Gastrocnemius medialis (tissue), 4 donors: ENCODE measurements at regions not wholly inside any gene's neighbourhood (a gene's known extent, or its start where the extent isn't known, plus 50 kb on each side); places are given as distances from the start of the nearest gene placed in this dataset.

ENCODE experiments used
- CTCF ChIP-seq, 5 experiments: fragments of 450-650 bp in 3 of 5; fragments of 200-600 bp in 2 of 5; sonication (generic) in 2 of 5; IDR thresholded peaks in 4 of 5; conservative IDR thresholded peaks in 1 of 5; 1 replicate in 4 of 5; 2 replicates in 1 of 5; pipeline ENCODE4 v1.5.1; 2016 to 2019; ENCODE audit warnings: antibody characterized with exemption in 5 of 5, mild to moderate bottlenecking in 3 of 5, moderate library complexity in 3 of 5
- POLR2A ChIP-seq, 2 donors: fragments of 450-650 bp; IDR thresholded peaks; one replicate each; pipeline ENCODE4 v1.6.1; 2017; ENCODE audit warnings: antibody characterized with exemption in 2 of 2, mild to moderate bottlenecking in 2 of 2, moderate library complexity in 2 of 2

GRCh38 chr9:13500034-13500433, 220.5 kb upstream of the MPDZ start:
- no peak for TF ChIP-seq CTCF (IDR thresholded peaks at IDR 0.05 in 4 of 5, conservative IDR thresholded peaks at IDR 0.05 in 1 of 5)
- TF ChIP-seq POLR2A (IDR thresholded peaks at IDR 0.05) = no peak
